GM23248 (cell line): ENCODE measurements at regions not wholly inside any gene's neighbourhood (a gene's known extent, or its start where the extent isn't known, plus 50 kb on each side); places are given as distances from the start of the nearest gene placed in this dataset.

Source experiments
- DNase-seq: peaks from one replicate; pipeline ENCODE4 v3.0.0-alpha.2; 2015
- H2AFZ ChIP-seq: fragments of 200-600 bp; sonication (generic); 2 replicates; pipeline ENCODE4 v1.6.1; 2016; ENCODE audit warnings: antibody characterized with exemption
- H3F3A ChIP-seq: fragments of 200-600 bp; sonication (generic); 2 replicates; pipeline ENCODE4 v1.6.1; 2016; ENCODE audit warnings: mild to moderate bottlenecking, antibody characterized with exemption, mixed run types; ENCODE audit not compliant: insufficient read depth
- H3K27ac ChIP-seq: fragments of 200-600 bp; sonication (generic); 2 replicates; pipeline ENCODE4 v1.5.1; 2016; ENCODE audit warnings: mild to moderate bottlenecking
- H3K27me3 ChIP-seq: fragments of 200-600 bp; sonication (generic); replicated peaks from 2 replicates; pipeline ENCODE4 v1.6.1; 2016; ENCODE audit warnings: mild to moderate bottlenecking; ENCODE audit not compliant: insufficient read depth
- H3K36me3 ChIP-seq: fragments of 200-600 bp; sonication (generic); 2 replicates; pipeline ENCODE4 v1.6.1; 2016; ENCODE audit warnings: low read depth, mild to moderate bottlenecking
- H3K4me1 ChIP-seq: fragments of 200-600 bp; sonication (generic); 2 replicates; pipeline ENCODE4 v1.6.1; 2016; ENCODE audit warnings: mild to moderate bottlenecking; ENCODE audit not compliant: insufficient read depth
- H3K4me2 ChIP-seq: fragments of 200-600 bp; sonication (generic); one replicate; pipeline ENCODE4 v1.6.1; 2016; ENCODE audit warnings: mild to moderate bottlenecking; ENCODE audit not compliant: unreplicated experiment
- H3K4me3 ChIP-seq: fragments of 200-600 bp; sonication (generic); 2 replicates; pipeline ENCODE4 v1.5.1; 2016; ENCODE audit warnings: mild to moderate bottlenecking
- H3K79me2 ChIP-seq: fragments of 200-600 bp; sonication (generic); 2 replicates; pipeline ENCODE4 v1.6.1; 2016; ENCODE audit warnings: mild to moderate bottlenecking; ENCODE audit not compliant: insufficient read depth
- H3K9ac ChIP-seq: fragments of 200-600 bp; sonication (generic); 2 replicates; pipeline ENCODE4 v1.6.1; 2016; ENCODE audit warnings: mild to moderate bottlenecking
- H3K9me2 ChIP-seq: fragments of 200-600 bp; sonication (generic); 2 replicates; pipeline ENCODE4 v1.6.1; 2016; ENCODE audit warnings: mixed run types, mild to moderate bottlenecking, moderate library complexity; ENCODE audit not compliant: insufficient read depth
- H3K9me3 ChIP-seq: fragments of 200-600 bp; sonication (generic); one replicate; pipeline ENCODE4 v1.6.1; 2017; ENCODE audit warnings: low read depth
- H4K20me1 ChIP-seq: fragments of 200-600 bp; sonication (generic); 2 replicates; pipeline ENCODE4 v1.6.0; 2016; ENCODE audit not compliant: insufficient read depth
- EZH2 ChIP-seq: fragments of 200-600 bp; sonication (generic); IDR thresholded peaks from 2 replicates; pipeline ENCODE4 v1.6.1; 2018; ENCODE audit warnings: antibody characterized with exemption, mild to moderate bottlenecking; ENCODE audit not compliant: insufficient read depth, poor library complexity, severe bottlenecking
- EZH2phosphoT487 ChIP-seq: fragments of 200-600 bp; sonication (generic); IDR thresholded peaks from 2 replicates; pipeline ENCODE4 v1.6.1; 2018; ENCODE audit warnings: antibody characterized with exemption, moderate library complexity, mild to moderate bottlenecking, low read depth; ENCODE audit not compliant: insufficient read depth
- WGBS, 2 experiments: methylation state at CpG; one replicate each; pipeline ENCODE4 v1.1.6; 2015 to 2017; ENCODE audit warnings: low lambda C conversion rate in 2 of 2, low coverage in 1 of 2; ENCODE audit errors: missing lambda C conversion rate in 2 of 2; 5-methylcytosine and 5-hydroxymethylcytosine counted together
- in situ Hi-C: fragments of 300-500 bp; cut with MboI; formaldehyde crosslinking; loops from 2 replicates; pipeline ENCODE4 v1.15.0; 2020

DNA sequence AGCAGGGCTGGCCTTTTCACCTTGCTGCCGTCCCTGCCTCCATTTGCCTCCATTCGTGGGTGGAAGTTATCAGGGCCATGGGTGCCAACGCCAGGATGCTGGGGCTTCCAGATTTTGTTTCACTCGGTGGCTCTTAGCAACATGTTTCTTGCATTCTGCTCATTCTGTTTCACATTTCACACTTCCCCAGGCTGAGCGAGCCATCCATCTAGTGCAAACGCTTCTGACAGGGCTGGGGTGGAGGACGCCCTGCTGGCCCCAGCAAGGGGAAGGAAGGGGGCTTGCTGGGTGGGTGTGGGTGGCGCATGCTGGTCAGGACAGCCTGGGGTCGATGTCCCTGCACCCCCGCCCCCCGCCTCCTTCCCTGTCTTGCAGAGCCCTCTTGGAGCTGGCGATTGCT, 165.2 kb downstream of the URI1 start:
- Histone ChIP-seq H3K27me3 (peaks cover 9% of the 10 kb centered on the region; the same call in 1 of the 2 replicates), H3K27ac (no peak overlapping the region), H3K4me2 (no peak overlapping the region), H3K4me1 (no peaks in the 10 kb centered on the region), H3K79me2 (no peaks in the 10 kb centered on the region), H3K9ac (no peak overlapping the region), H3K4me3 (no peak overlapping the region), H3F3A (no peaks in the 10 kb centered on the region), H3K9me3 (no peaks in the 10 kb centered on the region), H3K9me2 (no peaks in the 10 kb centered on the region), H3K36me3 (no peaks in the 10 kb centered on the region), H2AFZ (no peak overlapping the region), H4K20me1 (no peaks in the 10 kb centered on the region)
- in situ Hi-C loops = no loop called here
- no peak for TF ChIP-seq EZH2
- no peak for TF ChIP-seq EZH2phosphoT487
- DNase-seq = no peak
- WGBS, 2 experiments = 31 to 43% methylated on average over 9 to 12 of the region's 12 CpGs

DNA sequence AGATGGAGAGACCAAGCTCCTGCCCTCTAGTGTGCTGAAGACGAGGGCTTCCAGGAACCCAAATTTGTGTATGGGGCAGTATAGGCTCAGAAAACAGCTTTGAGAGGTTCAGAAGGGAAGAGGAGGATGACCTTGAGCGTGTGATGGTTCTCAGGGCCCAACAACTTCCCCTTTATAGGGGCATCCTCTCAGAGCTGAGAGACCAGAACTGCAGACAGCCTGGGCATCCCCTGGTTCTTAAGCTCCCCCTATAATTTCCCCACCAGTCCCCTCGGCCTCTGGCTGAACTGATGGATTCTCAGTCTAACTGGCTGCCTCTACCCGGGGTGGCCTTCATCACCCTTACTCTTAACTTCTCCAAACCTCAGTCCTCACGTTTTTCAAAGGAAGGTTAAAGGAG, 167.5 kb downstream of the URI1 start:
- Histone ChIP-seq H3K4me1 (no peaks in the 10 kb centered on the region), H3K36me3 (no peaks in the 10 kb centered on the region), H4K20me1 (no peaks in the 10 kb centered on the region), H3K9me2 (no peaks in the 10 kb centered on the region), H3K9ac (no peak overlapping the region), H3K4me3 (no peak overlapping the region), H3K27me3 (peaks cover 9% of the 10 kb centered on the region; the same call in 1 of the 2 replicates), H3K79me2 (no peaks in the 10 kb centered on the region), H3K9me3 (no peaks in the 10 kb centered on the region), H3K4me2 (no peak overlapping the region), H2AFZ (no peak overlapping the region), H3K27ac (no peak overlapping the region), H3F3A (no peaks in the 10 kb centered on the region)
- 34% methylated on average over 5 of the region's 5 CpGs for WGBS, 2 experiments
- in situ Hi-C loops = no loop called here
- TF ChIP-seq EZH2phosphoT487 (no peak), EZH2 (no peak)
- DNase-seq = no peak

DNA sequence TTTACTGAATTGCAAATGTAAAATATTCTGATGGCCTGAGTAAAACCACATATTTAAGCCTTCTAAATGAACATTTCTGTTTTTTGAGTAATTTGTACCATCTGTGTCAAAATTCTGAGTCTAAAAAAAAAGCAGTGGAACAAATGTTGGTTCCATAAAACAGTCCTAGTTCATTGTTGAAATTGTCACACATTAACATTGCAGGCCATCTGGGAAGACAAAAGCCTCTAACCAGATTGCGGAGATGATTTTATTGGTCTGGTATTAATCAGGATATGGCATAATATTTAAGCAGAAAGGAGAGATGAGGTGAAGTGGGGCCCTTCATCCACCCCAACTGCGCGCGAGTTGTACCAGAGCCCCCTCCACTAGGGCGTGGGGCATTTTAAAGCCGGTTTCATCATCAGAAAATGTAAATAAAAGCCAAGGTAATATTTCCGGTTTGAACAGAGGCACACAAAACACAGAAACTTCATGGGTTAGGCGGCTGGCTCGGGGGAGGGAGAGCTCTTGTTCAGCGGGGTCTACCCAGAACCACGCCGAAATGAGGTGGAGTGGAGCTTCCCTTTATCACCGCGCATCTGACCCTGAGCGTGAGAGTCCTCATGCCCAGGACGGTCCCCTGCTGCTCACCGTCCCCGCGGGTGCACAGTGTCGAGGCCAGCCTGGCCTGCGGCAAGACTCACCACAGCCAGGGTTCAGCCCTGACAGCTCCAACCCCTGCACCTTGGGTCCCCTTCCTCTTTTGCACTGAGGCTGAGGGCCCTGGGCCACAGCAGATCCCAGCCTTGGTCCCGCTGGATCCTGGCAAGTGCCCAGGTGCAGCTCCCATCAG, 169.2 kb downstream of the URI1 start:
- in situ Hi-C loops = no loop called here
- Histone ChIP-seq H3K79me2 (no peaks in the 10 kb centered on the region), H3K4me1 (no peaks in the 10 kb centered on the region), H2AFZ (no peak overlapping the region), H3K4me2 (no peak overlapping the region), H3K36me3 (no peaks in the 10 kb centered on the region), H3K4me3 (no peak overlapping the region), H3K9me3 (no peaks in the 10 kb centered on the region), H3K9me2 (no peaks in the 10 kb centered on the region), H3K27ac (no peak overlapping the region), H4K20me1 (no peaks in the 10 kb centered on the region), H3K9ac (no peak overlapping the region), H3K27me3 (peaks cover 9% of the 10 kb centered on the region; the same call in 1 of the 2 replicates), H3F3A (no peaks in the 10 kb centered on the region)
- no peak for TF ChIP-seq EZH2phosphoT487
- no peak for TF ChIP-seq EZH2
- WGBS, 2 experiments = 43 to 46% methylated on average over 22 of the region's 22 CpGs
- DNase-seq = no peak

DNA sequence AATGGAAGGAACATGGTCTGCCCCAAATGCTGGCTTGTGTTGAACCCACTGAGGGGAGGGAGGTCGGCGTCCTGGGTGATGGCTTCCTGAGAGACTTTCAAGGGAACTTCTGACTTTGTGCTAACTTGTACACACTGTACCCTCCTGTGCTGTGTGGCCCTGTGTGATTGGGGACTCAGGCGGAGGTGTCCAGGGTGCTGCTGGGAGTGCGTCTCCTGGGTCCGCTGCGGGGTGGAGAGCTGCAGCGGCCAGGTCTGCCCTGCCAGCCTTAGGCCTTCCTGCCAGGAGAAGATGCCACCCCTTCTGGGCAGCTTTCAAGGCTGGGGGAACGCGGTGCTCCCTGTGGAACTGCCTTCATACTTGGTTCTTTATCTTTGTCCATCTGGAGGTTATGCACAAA, 170.1 kb downstream of the URI1 start:
- Histone ChIP-seq H4K20me1 (no peaks in the 10 kb centered on the region), H2AFZ (no peak overlapping the region), H3K4me3 (no peak overlapping the region), H3K9ac (no peak overlapping the region), H3K4me2 (no peak overlapping the region), H3F3A (no peaks in the 10 kb centered on the region), H3K4me1 (no peaks in the 10 kb centered on the region), H3K27ac (no peak overlapping the region), H3K9me3 (no peaks in the 10 kb centered on the region), H3K79me2 (no peaks in the 10 kb centered on the region), H3K36me3 (no peaks in the 10 kb centered on the region), H3K9me2 (no peaks in the 10 kb centered on the region), H3K27me3 (peaks cover 9% of the 10 kb centered on the region; the same call in 1 of the 2 replicates)
- TF ChIP-seq EZH2 (no peak), EZH2phosphoT487 (no peak)
- no peak for DNase-seq
- 72 to 73% methylated on average over 8 to 9 of the region's 9 CpGs for whole genome bisulfite sequencing, 2 experiments
- in situ Hi-C loops = no loop called here
